SK-N-DZ (cell line): ENCODE measurements at regions not wholly inside any gene's neighbourhood (a gene's known extent, or its start where the extent isn't known, plus 50 kb on each side); places are given as distances from the start of the nearest gene placed in this dataset.

ENCODE experiments used
- DNase-seq: peaks from one replicate; pipeline ENCODE4 v3.0.0-alpha.2; 2015; ENCODE audit warnings: low spot score

DNA sequence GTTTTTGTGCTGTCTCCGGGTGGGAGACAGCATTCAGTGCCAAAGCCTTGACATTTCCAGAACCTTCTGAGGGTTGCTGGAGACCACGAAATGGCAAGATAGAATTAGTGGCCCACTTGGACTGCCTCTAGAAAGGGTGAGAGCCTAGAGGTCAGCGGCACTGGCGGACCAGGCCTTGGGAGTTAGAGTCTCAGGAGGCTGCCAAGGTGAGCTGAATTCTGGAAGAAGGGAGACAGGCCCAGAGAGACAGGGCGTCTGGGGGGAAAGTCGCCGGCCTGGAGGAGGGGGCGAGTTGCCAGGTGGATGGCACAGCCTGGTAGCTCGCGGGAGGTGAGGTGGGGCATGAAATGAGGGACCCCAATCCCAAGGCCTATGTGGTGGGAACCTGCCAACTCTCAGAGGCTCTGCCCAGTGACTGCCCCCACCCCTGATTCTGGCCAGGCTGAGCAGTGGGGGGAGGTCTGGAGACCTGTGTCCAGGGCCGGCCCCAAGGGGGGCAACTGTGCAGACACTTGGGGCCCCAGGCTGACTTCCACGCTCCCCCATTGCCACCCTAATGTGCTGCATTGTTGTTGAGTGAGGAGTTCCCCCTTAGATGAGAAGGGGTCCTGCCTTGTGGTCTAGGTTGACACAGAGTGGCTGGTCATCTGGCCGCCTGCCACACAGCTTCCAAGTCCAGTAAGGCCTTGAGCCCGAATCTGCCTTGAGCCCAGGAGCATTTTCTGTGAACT, 211.1 kb upstream of the CIBAR2 start:
- no peak for DNase-seq

GRCh38 chr16:85323961-85324253, 211.6 kb upstream of the CIBAR2 start:
- no peak for DNase-seq

- DNase-seq = no peak
These were observed 212.2 kb upstream of the CIBAR2 start for GRCh38 chr16:85324488-85324887.

- DNase-seq = no peak
These were observed 214.0 kb upstream of the CIBAR2 start for GRCh38 chr16:85326113-85326793.

GRCh38 chr16:85326794-85327181, 214.5 kb upstream of the CIBAR2 start:
- no peak for DNase-seq

DNA sequence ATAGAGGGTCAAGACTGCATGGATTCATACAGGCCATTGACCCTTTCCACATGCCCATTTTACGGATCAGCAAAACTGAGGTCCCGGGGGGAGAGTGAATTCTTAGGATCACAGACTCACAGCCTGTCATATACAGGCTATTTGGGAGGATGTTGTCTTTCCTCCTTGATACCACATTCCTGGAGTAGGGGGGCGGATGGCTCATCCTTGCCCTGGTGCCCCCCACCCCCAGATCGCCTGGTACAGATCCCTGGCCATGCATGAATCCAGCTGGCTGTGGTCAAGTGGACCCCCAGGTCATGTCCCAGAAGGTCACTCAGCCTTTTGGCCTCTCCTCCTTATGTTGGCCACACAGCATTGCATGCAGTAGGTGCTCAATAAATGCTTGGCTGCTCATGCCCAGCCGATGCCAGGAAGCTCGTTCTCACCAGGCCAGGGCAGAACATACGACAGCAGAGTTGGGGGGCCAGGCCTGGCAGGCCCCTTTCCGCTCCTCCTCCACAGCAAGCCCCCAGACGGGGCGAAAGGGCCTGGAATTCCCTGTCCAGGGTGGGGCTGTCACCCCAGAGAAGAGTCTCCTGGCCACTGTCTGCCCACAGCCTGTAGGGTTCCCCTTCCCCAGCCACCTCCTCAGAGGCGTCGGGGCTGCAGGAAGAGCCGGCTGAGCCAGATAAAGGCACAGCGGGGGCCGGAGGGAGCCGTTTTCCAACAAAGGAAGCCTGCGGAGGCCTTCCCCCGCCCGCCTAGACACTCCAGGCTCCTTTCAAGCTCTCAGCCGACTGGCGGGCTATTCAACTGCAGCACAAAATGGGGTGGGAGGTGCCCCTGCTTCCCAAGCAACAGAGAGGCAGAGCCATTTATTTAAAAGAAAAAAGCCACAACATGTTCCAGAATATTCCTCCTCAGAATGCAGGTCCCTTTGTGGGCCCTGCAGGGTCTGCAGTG, 215.7 kb upstream of the CIBAR2 start:
- peak; percentile 71 for DNase-seq

GRCh38 chr16:85328676-85329058, 216.4 kb upstream of the CIBAR2 start:
- DNase-seq = peak; percentile 74

DNA sequence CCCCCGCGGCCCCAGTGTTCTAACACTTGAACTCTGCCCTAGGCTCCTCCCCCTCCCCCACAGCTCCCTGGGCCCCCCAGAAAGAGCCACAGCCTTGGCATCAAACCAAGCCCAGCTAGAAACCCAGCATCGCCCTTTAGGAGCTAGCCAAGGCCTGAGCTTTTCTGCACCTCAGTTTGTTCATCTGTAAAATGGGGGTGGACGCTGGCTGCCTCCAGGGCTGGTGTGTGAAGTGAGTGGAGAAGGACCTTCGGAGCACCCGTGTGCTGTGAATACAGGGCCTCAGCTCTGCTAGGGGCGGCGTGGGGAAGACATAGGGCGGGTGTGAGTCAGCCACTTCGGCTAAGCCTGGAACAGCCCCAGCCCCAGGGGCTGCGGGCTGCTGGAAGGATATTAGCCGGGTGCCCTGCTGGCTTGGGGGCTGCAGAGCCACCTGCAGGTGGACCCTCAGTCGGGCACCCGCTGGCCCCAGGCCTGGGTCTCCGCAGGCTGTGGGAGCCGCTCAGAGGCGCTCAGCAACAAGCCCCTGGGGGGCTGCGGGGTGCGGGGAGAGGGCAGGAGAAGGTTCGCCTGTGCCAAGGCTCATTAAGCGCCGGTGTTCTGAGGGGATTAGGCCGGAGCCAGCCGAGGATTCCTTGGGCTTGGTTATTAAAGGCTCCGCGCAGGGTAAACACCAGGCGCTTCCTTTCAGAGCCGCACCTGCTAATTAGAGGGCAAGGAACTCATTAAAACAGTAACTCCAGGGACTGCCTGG, 217.0 kb upstream of the CIBAR2 start:
- peak; percentile 64 for DNase-seq

GRCh38 chr16:85330006-85330693, 217.9 kb upstream of the CIBAR2 start:
- DNase-seq = peak; percentile 53

- peak; percentile 88 for DNase-seq
These were observed 218.5 kb upstream of the CIBAR2 start for GRCh38 chr16:85330694-85331188.

DNA sequence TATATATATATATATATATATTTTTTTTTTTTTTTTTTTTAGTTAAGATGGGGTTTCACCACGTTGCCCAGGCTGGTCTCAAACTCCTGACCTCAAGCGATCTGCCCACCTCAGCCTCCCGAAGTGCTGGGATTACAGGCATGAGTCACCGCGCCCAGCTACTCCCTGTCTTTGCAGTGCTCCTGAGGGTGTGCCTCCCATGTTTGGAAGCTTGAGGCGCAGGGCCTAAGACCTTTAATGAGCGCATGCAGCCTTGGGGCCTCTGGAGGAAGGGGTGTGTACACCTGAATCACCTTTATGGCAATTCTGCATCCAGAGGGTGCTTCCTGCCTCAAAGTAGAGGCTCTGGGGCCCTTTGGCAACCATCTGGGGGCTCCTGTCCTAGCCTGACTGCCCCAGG, 219.4 kb upstream of the CIBAR2 start:
- no peak for DNase-seq

DNA sequence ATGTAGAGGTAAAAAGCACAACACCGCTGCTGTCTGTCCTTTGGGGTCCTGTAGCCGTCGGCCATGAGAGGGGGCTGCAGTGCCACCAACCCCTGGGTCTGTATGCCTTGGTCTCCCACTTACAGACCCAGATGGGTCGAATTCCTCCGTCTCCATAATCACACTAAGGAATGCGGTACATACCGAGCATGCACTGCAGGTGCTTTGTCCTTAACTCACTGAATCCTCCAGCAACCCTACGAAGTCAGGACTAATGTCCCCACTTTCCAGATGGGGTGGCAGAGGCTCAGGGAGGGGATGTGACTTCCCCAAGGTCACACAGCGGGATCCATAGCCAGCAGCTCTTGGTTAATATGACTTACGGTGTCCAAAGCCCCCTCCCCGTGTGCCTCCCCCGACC, 219.9 kb upstream of the CIBAR2 start:
- DNase-seq = no peak

DNA sequence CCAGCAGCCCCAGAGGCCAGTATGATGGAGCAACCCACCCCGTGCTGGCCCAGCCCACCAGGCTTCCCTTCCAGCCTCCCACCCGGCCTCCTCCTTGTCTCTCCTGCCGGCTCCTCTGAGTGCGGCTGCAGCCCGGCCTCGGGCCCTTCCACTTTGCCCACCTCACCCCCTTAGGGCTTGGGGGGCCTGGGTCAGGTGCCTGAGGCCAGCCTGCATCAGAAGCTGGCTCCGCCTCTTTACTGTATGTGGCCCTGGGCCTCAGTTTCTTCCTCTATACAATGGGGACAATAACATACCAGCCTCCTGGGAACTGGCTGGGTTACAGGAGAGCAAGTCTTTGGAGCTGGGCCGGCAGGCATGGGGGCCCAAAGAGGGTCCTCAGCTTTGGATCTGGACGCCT, 221.1 kb upstream of the CIBAR2 start:
- DNase-seq = no peak

DNA sequence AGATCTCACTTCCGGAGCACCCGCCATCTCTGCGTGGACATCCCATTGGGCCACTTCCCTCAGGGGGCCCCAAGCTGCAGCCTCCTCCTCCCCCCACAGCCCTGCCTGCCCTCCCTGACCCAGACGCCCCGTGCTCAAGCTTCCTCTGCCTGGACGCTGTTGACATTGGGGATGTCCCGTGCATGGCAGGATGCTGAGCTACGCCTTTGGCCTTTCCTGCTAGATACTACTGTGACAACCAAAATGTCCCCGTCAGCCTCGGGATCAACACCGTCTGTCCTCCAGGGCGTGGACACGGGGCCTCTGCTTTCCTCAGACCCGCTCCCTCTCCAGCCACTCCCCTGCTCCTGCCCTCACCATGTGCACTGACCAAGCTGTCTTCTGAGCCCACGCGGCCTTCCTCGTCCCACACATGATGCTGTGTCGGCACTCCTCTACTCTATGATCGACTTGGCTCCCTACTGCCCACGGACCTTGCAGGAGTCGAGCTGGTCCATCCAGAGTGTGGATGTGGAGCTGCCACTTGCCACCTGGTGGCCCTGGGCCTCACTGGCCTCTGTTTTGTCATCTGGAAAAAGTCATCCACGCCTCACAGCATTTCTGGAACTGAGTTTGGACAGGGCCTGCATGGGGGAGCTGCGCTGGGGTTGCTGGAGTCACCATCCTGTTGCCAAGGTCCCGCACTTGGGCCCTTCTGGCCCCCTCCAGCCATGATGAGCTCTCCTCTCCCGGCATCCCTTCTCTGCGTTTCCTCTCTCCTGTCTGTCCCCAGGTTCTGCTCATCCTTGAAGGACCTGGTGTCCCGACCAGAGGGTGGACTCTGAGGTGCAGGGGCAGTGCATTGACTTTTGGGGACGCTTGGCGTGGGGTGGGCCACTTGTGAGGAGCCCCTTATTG, 221.7 kb upstream of the CIBAR2 start:
- no peak for DNase-seq

DNA sequence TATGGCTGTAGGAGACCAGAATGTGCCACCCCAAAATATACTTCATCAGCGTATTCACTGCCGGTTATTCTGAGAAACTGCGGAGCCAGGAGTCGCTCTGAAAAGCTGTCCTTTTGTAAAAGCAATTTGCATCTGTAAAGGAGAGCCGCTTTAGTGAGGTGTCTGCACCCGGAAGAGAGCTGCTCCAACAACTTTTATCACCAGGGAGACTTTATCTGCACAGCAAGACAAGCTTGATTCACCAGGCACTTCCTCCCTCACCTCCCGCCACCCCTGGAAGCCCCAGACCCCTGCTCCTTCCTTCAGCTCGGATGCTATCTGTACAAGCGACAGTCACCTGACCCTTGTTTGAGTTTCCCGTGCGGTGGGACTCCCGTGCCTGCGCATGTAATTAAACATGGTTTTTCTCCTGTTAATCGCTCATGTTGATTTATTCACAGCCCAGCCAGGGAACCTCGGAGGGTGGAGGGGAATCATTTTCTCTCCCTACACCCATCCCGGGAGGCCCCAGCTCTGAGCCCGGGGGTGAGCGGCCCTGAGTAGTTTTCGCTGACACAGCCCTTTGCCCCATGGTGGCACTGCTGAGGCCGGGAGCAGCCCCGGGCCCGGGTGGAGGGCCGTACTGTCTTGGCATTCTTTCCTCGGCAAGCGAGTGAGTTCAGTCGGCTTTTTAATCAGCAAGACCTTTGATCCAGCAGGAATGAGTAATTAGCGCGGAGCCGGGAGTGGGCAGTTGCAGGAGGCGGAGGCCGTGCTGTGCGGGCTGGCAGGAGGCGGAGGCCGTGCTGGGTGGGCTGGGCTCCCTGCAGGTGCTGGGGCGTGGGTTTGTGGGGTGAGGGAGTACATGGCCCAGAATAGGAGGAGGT, 222.7 kb upstream of the CIBAR2 start:
- DNase-seq = peak; percentile 56

- DNase-seq = no peak
These were observed 223.6 kb upstream of the CIBAR2 start for GRCh38 chr16:85335584-85336491.

GRCh38 chr16:85337910-85338637, 225.8 kb upstream of the CIBAR2 start:
- no peak for DNase-seq
